Cardiac fibroblast (primary cell): ENCODE measurements at regions not wholly inside any gene's neighbourhood (a gene's known extent, or its start where the extent isn't known, plus 50 kb on each side); places are given as distances from the start of the nearest gene placed in this dataset.
"Not testable (repeated sequence)": the region's sequence is repeated elsewhere in the genome, so short reads cannot be mapped to it uniquely, and the experiment has no call there.

Experiments
- DNase-seq, 2 donors: peaks; one replicate each; pipeline versions ENCODE4 v3.0.0 to v3.0.0-alpha.2; 2010; ENCODE audit warnings: low read depth in 2 of 2
- H3K4me3 ChIP-seq, 2 donors: replicated peaks in 1 of 2; 1 replicate in 1 of 2; 2 replicates in 1 of 2; pipeline ENCODE4 v1.5.1; 2011; ENCODE audit warnings: low read depth in 2 of 2, low read length in 2 of 2, mild to moderate bottlenecking in 2 of 2, moderate library complexity in 1 of 2
- TF ChIP-seq, protein P1 (sequence below): IDR thresholded peaks from one replicate; pipeline ENCODE4 v1.5.1; 2011; ENCODE audit warnings: low read depth, mild to moderate bottlenecking, low read length, inconsistent platforms

GRCh38 chr2:131425231-131425941 lies 50.5 kb upstream of the TUBA3D start:
- TF ChIP-seq, protein P1, sequence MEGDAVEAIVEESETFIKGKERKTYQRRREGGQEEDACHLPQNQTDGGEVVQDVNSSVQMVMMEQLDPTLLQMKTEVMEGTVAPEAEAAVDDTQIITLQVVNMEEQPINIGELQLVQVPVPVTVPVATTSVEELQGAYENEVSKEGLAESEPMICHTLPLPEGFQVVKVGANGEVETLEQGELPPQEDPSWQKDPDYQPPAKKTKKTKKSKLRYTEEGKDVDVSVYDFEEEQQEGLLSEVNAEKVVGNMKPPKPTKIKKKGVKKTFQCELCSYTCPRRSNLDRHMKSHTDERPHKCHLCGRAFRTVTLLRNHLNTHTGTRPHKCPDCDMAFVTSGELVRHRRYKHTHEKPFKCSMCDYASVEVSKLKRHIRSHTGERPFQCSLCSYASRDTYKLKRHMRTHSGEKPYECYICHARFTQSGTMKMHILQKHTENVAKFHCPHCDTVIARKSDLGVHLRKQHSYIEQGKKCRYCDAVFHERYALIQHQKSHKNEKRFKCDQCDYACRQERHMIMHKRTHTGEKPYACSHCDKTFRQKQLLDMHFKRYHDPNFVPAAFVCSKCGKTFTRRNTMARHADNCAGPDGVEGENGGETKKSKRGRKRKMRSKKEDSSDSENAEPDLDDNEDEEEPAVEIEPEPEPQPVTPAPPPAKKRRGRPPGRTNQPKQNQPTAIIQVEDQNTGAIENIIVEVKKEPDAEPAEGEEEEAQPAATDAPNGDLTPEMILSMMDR, result no peak
- H3K4me3 ChIP-seq, result no peak overlapping the region
- no peak for DNase-seq

GRCh38 chr2:131424605-131425114 lies 51.3 kb upstream of the TUBA3D start:
- not testable (repeated sequence) for H3K4me3 ChIP-seq

DNA sequence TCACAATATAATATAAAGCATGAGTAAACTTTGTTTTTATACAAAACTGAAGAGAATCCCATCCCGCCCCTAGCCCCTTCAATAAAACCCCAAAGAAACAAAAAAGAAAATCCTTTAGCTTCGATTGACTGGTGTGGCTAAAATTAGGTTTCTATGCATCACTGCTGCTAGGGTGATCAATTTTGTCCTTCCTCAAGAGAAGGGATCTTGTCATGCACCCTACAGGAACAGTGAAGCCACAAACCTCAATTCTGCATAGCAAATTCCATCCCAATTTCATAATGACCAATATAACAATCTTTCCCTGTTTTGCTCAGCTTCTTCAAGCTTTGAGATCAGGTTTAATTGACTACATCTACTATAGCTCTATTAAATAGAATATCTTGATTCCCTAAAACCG lies 55.2 kb upstream of the TUBA3D start:
- not testable (repeated sequence) for DNase-seq, H3K4me3 ChIP-seq

More at GRCh38 chr2:131424605-131425114, 51.3 kb upstream of the TUBA3D start:
- DNase-seq, result not testable (repeated sequence)

GRCh38 chr2:131419441-131419840 lies 55.5 kb upstream of the RAB6D start:
- no peak overlapping the region for H3K4me3 ChIP-seq
- DNase-seq, result peak in 1 of 2 donors; percentile 11
- TF ChIP-seq, protein P1, result no peak

DNA sequence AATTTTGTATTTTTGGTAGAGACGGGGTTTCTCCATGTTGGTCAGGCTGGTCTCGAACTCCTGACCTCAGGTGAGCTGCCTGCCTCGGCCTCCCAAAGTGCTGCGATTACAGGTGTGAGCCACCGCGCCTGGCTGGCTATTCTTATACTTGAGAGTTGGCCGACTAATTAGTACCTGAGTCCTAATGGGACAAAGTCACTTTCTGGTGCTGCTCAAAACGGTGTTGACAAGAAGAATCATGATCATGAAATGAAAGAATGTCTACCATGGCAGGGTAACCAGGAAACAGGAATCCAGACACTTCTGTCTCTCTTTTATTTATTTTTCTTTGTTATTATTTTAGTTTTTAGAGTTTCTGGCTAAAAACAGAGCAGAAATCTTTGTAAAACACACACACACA lies 54.7 kb upstream of the RAB6D start:
- DNase-seq, result no peak
- H3K4me3 ChIP-seq, result no peak overlapping the region
- TF ChIP-seq, protein P1, result no peak

- TF ChIP-seq, protein P1, result no peak
- H3K4me3 ChIP-seq, result no peak overlapping the region
- no peak for DNase-seq
These were observed 53.9 kb upstream of the RAB6D start for GRCh38 chr2:131417886-131418285.

DNA sequence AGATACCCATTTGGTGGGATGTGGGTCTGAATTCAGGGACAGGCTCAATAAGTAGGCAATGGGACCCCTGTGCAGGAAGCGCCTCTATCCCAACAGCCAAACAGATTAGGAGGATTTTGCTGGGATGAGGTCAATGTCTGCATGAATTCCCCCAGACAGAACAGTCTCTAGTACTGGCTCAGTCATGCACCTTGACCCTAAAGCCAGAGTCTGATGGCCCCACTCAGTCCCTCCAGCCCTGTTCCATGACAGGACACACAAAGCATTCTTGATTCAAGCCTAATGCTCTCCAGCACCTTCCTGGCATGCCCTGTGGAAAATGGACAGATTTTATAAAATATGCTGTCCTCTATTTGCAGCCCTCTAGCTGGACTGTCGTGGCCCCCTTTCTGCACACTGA lies 49.8 kb upstream of the RAB6D start:
- no peak overlapping the region for H3K4me3 ChIP-seq
- DNase-seq, result no peak
- TF ChIP-seq, protein P1, result no peak
